ENCODE measurements at regions not wholly inside any gene's neighbourhood (a gene's known extent, or its start where the extent isn't known, plus 50 kb on each side); places are given as distances from the start of the nearest gene placed in this dataset.

DNA sequence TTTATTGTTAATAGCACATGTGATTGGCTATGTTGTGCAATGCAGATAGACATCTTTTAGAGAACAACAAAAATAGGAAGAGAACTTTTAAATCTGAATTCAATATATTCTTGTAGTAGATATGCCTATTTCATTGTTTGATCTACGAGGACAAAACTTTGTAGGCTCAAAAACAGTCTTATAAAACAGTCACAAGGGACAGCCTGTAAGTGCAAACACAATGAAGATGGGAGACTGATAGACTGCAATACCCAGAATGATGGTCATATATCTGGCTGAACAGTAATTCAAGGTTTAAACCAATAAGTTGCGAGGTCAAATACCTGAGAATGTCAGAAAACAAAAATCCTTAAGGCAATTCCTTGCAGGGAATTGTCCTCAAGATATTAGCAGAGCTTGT lies 1342.9 kb upstream of the ADGRB3 start:
- TF ChIP-seq, protein P1, sequence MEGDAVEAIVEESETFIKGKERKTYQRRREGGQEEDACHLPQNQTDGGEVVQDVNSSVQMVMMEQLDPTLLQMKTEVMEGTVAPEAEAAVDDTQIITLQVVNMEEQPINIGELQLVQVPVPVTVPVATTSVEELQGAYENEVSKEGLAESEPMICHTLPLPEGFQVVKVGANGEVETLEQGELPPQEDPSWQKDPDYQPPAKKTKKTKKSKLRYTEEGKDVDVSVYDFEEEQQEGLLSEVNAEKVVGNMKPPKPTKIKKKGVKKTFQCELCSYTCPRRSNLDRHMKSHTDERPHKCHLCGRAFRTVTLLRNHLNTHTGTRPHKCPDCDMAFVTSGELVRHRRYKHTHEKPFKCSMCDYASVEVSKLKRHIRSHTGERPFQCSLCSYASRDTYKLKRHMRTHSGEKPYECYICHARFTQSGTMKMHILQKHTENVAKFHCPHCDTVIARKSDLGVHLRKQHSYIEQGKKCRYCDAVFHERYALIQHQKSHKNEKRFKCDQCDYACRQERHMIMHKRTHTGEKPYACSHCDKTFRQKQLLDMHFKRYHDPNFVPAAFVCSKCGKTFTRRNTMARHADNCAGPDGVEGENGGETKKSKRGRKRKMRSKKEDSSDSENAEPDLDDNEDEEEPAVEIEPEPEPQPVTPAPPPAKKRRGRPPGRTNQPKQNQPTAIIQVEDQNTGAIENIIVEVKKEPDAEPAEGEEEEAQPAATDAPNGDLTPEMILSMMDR (IDR thresholded peaks at IDR 0.05; ENCODE audit: borderline replicate concordance, extremely low read depth, low read length, poor library complexity, severe bottlenecking), result no peak
- TF ChIP-seq EZH2 (IDR thresholded peaks at IDR 0.05; ENCODE audit: borderline replicate concordance, low read depth, low read length, severe bottlenecking), result no peak
